HL-60 (cell line): ENCODE measurements at regions not wholly inside any gene's neighbourhood (a gene's known extent, or its start where the extent isn't known, plus 50 kb on each side); places are given as distances from the start of the nearest gene placed in this dataset.

Source experiments
- DNase-seq, 2 experiments: peaks; one replicate each; pipeline ENCODE4 v3.0.0-alpha.2; 2010 to 2020; ENCODE audit warnings: low read depth in 1 of 2, low spot score in 1 of 2
- H3K27ac ChIP-seq: fragments of 250-450 bp; sonication (Bioruptor Pico); replicated peaks from 2 replicates; pipeline ENCODE4 v1.5.1; 2020; ENCODE audit warnings: mild to moderate bottlenecking, moderate library complexity
- H3K27me3 ChIP-seq: fragments of 250-450 bp; sonication (Bioruptor Pico); 2 replicates; pipeline ENCODE4 v1.5.1; 2021; ENCODE audit warnings: mild to moderate bottlenecking, moderate library complexity; ENCODE audit not compliant: insufficient read depth, poor library complexity, severe bottlenecking
- H3K4me3 ChIP-seq: replicated peaks from 2 replicates; pipeline ENCODE4 v1.5.1; 2011; ENCODE audit warnings: mild to moderate bottlenecking, control low read depth, low read length; ENCODE audit not compliant: insufficient read depth
- GABPA ChIP-seq: IDR thresholded peaks from 2 replicates; pipeline ENCODE4 v1.6.1; 2012; ENCODE audit warnings: low read depth
- POLR2AphosphoS5 ChIP-seq: IDR thresholded peaks from 2 replicates; pipeline ENCODE4 v1.6.1; 2012; ENCODE audit warnings: low read depth
- SPI1 ChIP-seq: IDR thresholded peaks from 2 replicates; pipeline ENCODE4 v1.6.1; 2012; ENCODE audit warnings: low read depth, mild to moderate bottlenecking, borderline replicate concordance
- TF ChIP-seq, protein P1 (sequence below): IDR thresholded peaks from one replicate; pipeline ENCODE4 v1.5.1; 2011; ENCODE audit warnings: low read length, control low read depth, inconsistent platforms; ENCODE audit not compliant: insufficient read depth
- TF ChIP-seq, protein P2 (sequence below): IDR thresholded peaks from 2 replicates; pipeline ENCODE4 v1.6.1; 2012; ENCODE audit warnings: low read depth; ENCODE audit not compliant: insufficient replicate concordance

DNA sequence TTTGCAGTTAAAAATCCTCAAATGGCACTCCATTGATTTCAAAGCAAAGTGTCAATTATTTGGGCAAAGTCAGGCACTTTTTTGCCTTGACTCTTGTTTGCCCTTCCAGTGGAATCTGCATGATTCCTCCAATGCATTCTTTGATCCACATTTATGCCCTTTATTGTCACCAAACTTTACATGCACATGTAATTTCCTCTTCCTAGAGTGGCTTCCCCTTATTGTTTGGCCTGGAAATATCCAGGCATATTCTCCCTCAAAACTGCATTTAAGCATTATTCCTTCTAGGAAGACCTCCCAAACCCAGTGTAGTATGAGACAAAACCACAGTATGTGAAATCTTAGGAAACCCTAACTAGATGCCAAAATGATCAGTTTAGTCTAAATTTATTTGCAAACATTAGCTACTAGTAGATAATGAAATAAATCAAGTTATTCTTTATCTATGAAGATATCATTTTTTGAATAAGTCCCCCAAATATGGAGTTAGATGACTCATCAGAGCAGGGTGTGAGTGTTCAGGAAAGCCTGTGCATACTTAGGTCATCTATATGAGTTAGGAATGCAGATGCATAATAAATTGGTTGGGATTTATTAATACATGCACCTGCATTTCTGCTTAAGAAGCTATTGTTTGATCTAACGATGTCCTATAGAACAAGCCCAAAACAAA lies 433.3 kb upstream of the TCF4 start:
- TF ChIP-seq SPI1, result peak; percentile 33; the same call in 1 of the 2 replicates
- TF ChIP-seq, protein P1, sequence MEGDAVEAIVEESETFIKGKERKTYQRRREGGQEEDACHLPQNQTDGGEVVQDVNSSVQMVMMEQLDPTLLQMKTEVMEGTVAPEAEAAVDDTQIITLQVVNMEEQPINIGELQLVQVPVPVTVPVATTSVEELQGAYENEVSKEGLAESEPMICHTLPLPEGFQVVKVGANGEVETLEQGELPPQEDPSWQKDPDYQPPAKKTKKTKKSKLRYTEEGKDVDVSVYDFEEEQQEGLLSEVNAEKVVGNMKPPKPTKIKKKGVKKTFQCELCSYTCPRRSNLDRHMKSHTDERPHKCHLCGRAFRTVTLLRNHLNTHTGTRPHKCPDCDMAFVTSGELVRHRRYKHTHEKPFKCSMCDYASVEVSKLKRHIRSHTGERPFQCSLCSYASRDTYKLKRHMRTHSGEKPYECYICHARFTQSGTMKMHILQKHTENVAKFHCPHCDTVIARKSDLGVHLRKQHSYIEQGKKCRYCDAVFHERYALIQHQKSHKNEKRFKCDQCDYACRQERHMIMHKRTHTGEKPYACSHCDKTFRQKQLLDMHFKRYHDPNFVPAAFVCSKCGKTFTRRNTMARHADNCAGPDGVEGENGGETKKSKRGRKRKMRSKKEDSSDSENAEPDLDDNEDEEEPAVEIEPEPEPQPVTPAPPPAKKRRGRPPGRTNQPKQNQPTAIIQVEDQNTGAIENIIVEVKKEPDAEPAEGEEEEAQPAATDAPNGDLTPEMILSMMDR, result no peak
- H3K27ac ChIP-seq, result no peak overlapping the region
- no peak overlapping the region for H3K4me3 ChIP-seq
- no peak for DNase-seq
- no peaks in the 10 kb centered on the region for H3K27me3 ChIP-seq

DNA sequence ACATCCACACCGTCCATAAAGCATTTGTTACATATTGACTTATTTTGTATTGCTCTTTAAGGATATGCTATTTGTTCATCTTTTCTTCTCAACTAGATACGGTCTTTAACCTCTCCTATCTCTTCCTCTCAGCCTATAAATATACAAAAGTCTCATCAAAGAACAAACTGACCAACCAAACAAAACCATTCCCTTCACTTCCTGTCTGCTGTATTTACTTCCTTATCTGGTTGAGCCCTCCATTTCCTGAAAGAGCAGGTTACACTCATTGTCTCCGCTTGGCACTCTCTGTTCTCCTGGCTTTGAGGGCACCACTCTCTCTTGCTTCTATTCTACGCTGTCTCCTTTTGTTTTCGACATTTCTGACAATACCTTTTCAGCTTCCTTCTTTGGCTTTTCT lies 431.9 kb upstream of the TCF4 start:
- H3K27ac ChIP-seq, result no peak overlapping the region
- H3K27me3 ChIP-seq, result peaks cover 2% of the 10 kb centered on the region
- TF ChIP-seq SPI1, result no peak
- TF ChIP-seq, protein P2, sequence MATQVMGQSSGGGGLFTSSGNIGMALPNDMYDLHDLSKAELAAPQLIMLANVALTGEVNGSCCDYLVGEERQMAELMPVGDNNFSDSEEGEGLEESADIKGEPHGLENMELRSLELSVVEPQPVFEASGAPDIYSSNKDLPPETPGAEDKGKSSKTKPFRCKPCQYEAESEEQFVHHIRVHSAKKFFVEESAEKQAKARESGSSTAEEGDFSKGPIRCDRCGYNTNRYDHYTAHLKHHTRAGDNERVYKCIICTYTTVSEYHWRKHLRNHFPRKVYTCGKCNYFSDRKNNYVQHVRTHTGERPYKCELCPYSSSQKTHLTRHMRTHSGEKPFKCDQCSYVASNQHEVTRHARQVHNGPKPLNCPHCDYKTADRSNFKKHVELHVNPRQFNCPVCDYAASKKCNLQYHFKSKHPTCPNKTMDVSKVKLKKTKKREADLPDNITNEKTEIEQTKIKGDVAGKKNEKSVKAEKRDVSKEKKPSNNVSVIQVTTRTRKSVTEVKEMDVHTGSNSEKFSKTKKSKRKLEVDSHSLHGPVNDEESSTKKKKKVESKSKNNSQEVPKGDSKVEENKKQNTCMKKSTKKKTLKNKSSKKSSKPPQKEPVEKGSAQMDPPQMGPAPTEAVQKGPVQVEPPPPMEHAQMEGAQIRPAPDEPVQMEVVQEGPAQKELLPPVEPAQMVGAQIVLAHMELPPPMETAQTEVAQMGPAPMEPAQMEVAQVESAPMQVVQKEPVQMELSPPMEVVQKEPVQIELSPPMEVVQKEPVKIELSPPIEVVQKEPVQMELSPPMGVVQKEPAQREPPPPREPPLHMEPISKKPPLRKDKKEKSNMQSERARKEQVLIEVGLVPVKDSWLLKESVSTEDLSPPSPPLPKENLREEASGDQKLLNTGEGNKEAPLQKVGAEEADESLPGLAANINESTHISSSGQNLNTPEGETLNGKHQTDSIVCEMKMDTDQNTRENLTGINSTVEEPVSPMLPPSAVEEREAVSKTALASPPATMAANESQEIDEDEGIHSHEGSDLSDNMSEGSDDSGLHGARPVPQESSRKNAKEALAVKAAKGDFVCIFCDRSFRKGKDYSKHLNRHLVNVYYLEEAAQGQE, result no peak
- TF ChIP-seq, protein P1, result no peak
- DNase-seq, result no peak
- no peak overlapping the region for H3K4me3 ChIP-seq

DNA sequence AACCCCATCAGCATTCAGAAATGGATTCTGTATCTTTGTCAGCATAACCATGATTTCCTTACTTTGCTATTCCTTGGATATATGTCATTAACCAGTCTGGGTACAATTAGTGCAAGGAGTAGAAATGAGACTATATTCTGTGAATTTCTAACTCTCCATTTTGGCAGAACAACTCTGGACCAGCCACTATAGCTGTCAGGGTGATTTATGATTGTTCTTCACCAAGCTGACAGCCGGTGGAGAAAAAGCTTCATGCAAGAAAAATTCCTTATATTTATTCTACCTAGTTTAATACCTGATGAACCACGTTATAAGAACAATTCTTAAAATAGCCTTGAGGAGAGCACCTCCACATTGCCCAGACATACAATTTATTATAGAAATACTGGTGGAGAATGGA lies 431.2 kb upstream of the TCF4 start:
- no peak overlapping the region for H3K4me3 ChIP-seq
- H3K27ac ChIP-seq, result no peak overlapping the region
- peaks cover 4% of the 10 kb centered on the region for H3K27me3 ChIP-seq
- no peak for DNase-seq
- TF ChIP-seq GABPA (no peak), SPI1 (no peak), POLR2AphosphoS5 (no peak)
- TF ChIP-seq, protein P2, result no peak
- TF ChIP-seq, protein P1, result no peak

DNA sequence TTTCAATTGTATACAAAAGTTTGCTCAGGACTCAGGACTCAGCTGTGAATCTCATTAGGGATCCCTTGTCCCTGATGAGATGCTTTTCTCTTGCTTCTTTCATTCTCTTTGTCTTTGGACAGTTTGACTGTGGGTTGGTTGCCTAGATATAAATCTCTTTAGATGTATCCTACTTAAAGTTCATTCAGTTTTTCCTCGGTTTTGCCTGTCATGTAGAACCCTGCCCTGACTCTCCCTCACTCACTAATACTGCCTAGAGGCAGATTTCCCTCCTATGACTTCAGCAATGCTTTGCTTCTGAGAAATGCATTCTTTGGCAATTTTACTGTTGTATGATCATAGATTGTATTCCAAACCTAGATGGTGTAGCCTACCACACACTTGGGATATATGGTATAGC lies 421.4 kb upstream of the TCF4 start:
- Histone ChIP-seq H3K4me3 (no peak overlapping the region), H3K27ac (no peak overlapping the region), H3K27me3 (peaks cover 2% of the 10 kb centered on the region)
- no peak for DNase-seq
- TF ChIP-seq, protein P2, result no peak
- TF ChIP-seq, protein P1, result no peak
- TF ChIP-seq POLR2AphosphoS5 (no peak), GABPA (no peak), SPI1 (no peak)
